ENCODE measurements at regions not wholly inside any gene's neighbourhood (a gene's known extent, or its start where the extent isn't known, plus 50 kb on each side); places are given as distances from the start of the nearest gene placed in this dataset.

DNA sequence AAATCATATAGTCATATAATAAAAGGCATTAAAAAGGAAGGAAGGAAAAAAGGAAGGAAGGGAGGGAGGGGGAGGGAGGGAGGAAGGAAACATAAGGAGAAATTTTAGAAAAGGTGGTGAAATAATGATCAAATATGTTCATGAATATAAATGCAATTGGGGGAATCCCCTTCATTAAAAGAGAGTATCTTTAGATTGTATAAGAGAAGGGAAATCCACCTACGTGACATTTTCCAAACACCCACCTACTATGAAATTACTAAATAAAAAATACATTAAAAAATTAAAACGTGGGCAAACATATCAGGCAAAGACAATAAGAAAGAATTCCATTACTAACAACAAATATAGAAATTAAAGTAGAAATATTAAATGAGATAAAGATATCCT is 203.4 kb upstream of the PARD3B start:
- ChIA-PET CTCF (no interaction called here), POLR2A (no interaction called here)
- no peaks in the 10 kb centered on the region for H3K4me1 Mint-ChIP-seq
- no peak overlapping the region for H3K27ac Mint-ChIP-seq
- intact Hi-C loops (cut with micrococcal nuclease): no loop called here
- peaks cover 2% of the 10 kb centered on the region for H3K27me3 Mint-ChIP-seq
- TF ChIP-seq, protein P1, sequence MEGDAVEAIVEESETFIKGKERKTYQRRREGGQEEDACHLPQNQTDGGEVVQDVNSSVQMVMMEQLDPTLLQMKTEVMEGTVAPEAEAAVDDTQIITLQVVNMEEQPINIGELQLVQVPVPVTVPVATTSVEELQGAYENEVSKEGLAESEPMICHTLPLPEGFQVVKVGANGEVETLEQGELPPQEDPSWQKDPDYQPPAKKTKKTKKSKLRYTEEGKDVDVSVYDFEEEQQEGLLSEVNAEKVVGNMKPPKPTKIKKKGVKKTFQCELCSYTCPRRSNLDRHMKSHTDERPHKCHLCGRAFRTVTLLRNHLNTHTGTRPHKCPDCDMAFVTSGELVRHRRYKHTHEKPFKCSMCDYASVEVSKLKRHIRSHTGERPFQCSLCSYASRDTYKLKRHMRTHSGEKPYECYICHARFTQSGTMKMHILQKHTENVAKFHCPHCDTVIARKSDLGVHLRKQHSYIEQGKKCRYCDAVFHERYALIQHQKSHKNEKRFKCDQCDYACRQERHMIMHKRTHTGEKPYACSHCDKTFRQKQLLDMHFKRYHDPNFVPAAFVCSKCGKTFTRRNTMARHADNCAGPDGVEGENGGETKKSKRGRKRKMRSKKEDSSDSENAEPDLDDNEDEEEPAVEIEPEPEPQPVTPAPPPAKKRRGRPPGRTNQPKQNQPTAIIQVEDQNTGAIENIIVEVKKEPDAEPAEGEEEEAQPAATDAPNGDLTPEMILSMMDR (IDR thresholded peaks at IDR 0.05): no peak
- DNase-seq (no peak), ATAC-seq (ENCODE audit: low read depth) (no peak)
- H3K4me3 Mint-ChIP-seq: no peak overlapping the region
- no peaks in the 10 kb centered on the region for H3K36me3 Mint-ChIP-seq (ENCODE audit: low read depth)
- H3K9me3 Mint-ChIP-seq: no peaks in the 10 kb centered on the region

DNA sequence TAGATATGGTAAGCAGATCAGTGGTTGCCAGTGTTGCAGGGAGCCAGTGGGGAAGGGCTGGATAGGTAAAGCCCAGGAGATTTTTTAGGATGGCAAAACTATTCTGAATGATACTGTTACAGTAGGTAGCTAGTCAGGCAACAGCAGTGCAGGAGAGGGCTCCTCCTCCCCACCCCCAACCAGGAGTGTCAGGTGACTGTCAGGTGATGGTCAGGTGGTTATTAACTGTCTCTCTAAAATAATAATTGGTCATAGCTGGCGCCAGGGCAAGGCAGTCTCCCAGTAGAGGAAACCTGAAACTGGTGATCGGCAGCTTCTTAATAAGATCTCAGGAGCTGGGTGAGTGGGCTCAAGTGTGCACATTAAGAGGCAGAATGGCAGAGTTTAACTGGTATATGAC is 201.6 kb upstream of the PARD3B start:
- Mint-ChIP-seq H3K27me3 (no peaks in the 10 kb centered on the region), H3K9me3 (no peaks in the 10 kb centered on the region), H3K4me3 (no peak overlapping the region), H3K27ac (no peak overlapping the region), H3K36me3 (ENCODE audit: low read depth) (no peaks in the 10 kb centered on the region), H3K4me1 (no peaks in the 10 kb centered on the region)
- CTCF ChIA-PET: no interaction called here
- intact Hi-C loops (cut with micrococcal nuclease): no loop called here
- DNase-seq (no peak), ATAC-seq (ENCODE audit: low read depth) (no peak)
- POLR2A ChIA-PET: no interaction called here
- TF ChIP-seq, protein P1 (IDR thresholded peaks at IDR 0.05): no peak

DNA sequence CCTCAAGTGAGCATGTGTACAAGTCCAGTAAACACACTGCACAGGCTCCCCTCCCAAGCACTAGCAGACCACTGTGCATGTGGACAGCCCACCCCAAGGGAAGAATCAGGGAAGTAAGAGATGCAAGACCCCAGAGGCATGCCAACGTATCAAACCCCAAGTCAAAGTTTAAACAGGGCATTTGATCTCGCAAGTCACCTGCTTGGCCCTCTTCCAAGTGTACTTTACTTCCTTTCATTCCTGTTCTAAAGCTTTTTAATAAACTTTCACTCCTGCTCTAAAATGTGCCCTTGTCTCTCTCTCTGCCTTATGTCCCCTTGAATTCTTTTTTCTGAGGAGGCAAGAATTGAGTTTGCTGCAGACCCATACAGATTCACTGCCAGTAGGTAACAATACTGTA is 201.2 kb upstream of the PARD3B start:
- ChIA-PET POLR2A (no interaction called here), CTCF (no interaction called here)
- H3K4me3 Mint-ChIP-seq: no peak overlapping the region
- ATAC-seq (ENCODE audit: low read depth) (no peak), DNase-seq (no peak)
- no peaks in the 10 kb centered on the region for H3K9me3 Mint-ChIP-seq
- TF ChIP-seq, protein P1 (IDR thresholded peaks at IDR 0.05): no peak
- no peaks in the 10 kb centered on the region for H3K4me1 Mint-ChIP-seq
- H3K36me3 Mint-ChIP-seq (ENCODE audit: low read depth): no peaks in the 10 kb centered on the region
- intact Hi-C loops (cut with micrococcal nuclease): no loop called here
- no peak overlapping the region for H3K27ac Mint-ChIP-seq
- no peaks in the 10 kb centered on the region for H3K27me3 Mint-ChIP-seq

DNA sequence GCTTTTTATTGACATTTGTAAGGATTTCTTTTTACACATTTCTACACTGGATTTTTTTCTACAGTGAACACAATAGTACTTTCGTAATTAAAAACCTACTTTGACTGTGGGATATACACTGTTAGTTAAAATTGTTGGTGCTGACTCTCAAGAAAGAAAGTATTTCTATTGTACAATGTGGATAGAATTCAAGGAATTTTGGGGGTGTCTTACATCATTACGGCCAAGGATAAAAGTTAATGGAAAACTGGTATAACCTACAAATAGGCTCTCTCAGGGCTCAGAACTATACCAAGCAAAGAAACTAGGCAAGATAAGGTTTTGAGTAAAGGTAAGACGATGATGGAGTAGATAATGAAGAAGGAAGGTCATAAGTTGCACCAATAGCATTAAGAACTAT is 198.4 kb upstream of the PARD3B start:
- Mint-ChIP-seq H3K9me3 (no peaks in the 10 kb centered on the region), H3K27ac (no peak overlapping the region), H3K27me3 (no peaks in the 10 kb centered on the region), H3K36me3 (ENCODE audit: low read depth) (no peaks in the 10 kb centered on the region), H3K4me1 (no peaks in the 10 kb centered on the region), H3K4me3 (no peak overlapping the region)
- POLR2A ChIA-PET: no interaction called here
- CTCF ChIA-PET: no interaction called here
- DNase-seq (no peak), ATAC-seq (ENCODE audit: low read depth) (no peak)
- intact Hi-C loops (cut with micrococcal nuclease): no loop called here
- TF ChIP-seq, protein P1 (IDR thresholded peaks at IDR 0.05): no peak

DNA sequence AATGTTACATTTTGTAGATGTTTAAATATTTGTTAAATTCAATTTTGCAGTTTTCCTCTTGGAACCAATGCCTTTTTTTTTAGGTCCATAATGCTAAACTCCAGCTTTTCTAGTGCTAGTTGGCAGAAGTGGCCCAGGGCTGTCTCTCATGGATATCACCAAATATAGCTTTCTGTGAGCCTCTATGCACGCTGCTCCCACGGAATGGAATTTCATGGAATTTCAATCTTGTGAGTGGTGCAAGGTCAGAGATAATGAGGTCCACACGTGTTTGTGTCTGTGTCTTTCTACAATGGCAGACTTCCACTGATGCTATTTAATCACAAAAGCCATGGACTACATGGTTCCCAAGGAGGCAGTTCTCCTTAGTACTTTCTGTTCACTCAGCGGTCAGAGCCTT is 191.5 kb upstream of the PARD3B start:
- TF ChIP-seq, protein P1 (IDR thresholded peaks at IDR 0.05): no peak
- no peak overlapping the region for H3K4me3 Mint-ChIP-seq
- ChIA-PET POLR2A (no interaction called here), CTCF (no interaction called here)
- no peaks in the 10 kb centered on the region for H3K36me3 Mint-ChIP-seq (ENCODE audit: low read depth)
- ATAC-seq (ENCODE audit: low read depth): no peak
- H3K9me3 Mint-ChIP-seq: no peaks in the 10 kb centered on the region
- no peaks in the 10 kb centered on the region for H3K4me1 Mint-ChIP-seq
- intact Hi-C loops (cut with micrococcal nuclease): no loop called here
- H3K27me3 Mint-ChIP-seq: peaks cover 13% of the 10 kb centered on the region
- no peak for DNase-seq
- no peak overlapping the region for H3K27ac Mint-ChIP-seq
